DND-41 (cell line): ENCODE measurements at regions not wholly inside any gene's neighbourhood (a gene's known extent, or its start where the extent isn't known, plus 50 kb on each side); places are given as distances from the start of the nearest gene placed in this dataset.

Source experiments
- EZH2 ChIP-seq: IDR thresholded peaks from 3 replicates; pipeline ENCODE4 v1.6.1; 2012; ENCODE audit warnings: borderline replicate concordance, low read depth, mild to moderate bottlenecking, moderate library complexity, low read length, inconsistent platforms; ENCODE audit not compliant: severe bottlenecking
- TF ChIP-seq, protein P1 (sequence below): IDR thresholded peaks from 2 replicates; pipeline ENCODE4 v1.5.1; 2012; ENCODE audit warnings: borderline replicate concordance, low read length, moderate library complexity, mild to moderate bottlenecking; ENCODE audit not compliant: poor library complexity, severe bottlenecking; ENCODE audit errors: extremely low read depth

DNA sequence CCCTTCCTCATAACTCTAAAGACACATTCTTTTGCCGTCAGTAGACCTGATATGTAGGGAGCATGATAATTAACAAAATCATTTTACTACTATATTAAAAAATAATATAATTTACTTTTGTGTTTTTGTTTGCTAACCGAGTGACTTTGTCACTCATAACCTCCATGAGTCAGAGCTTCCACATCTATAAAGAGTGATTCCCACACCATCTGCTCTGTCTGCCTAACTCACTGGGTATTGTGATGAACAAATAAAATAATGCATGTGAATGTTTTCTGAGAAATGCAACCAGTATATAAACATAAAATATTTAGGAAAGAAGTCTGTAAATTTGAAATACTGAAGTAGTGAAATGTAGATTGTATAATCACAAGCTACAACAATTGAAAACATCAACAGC, 123.4 kb upstream of the DSEL start:
- TF ChIP-seq, protein P1, sequence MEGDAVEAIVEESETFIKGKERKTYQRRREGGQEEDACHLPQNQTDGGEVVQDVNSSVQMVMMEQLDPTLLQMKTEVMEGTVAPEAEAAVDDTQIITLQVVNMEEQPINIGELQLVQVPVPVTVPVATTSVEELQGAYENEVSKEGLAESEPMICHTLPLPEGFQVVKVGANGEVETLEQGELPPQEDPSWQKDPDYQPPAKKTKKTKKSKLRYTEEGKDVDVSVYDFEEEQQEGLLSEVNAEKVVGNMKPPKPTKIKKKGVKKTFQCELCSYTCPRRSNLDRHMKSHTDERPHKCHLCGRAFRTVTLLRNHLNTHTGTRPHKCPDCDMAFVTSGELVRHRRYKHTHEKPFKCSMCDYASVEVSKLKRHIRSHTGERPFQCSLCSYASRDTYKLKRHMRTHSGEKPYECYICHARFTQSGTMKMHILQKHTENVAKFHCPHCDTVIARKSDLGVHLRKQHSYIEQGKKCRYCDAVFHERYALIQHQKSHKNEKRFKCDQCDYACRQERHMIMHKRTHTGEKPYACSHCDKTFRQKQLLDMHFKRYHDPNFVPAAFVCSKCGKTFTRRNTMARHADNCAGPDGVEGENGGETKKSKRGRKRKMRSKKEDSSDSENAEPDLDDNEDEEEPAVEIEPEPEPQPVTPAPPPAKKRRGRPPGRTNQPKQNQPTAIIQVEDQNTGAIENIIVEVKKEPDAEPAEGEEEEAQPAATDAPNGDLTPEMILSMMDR = no peak
- TF ChIP-seq EZH2 = no peak
